ENCODE measurements at regions not wholly inside any gene's neighbourhood (a gene's known extent, or its start where the extent isn't known, plus 50 kb on each side); places are given as distances from the start of the nearest gene placed in this dataset.

- TF ChIP-seq CTCF (IDR thresholded peaks at IDR 0.05; ENCODE audit: poor library complexity, severe bottlenecking) (no peak), RAD21 (conservative IDR thresholded peaks at IDR 0.05) (no peak), EP300 (conservative IDR thresholded peaks at IDR 0.05; ENCODE audit: poor library complexity, severe bottlenecking) (no peak), EZH2 (IDR thresholded peaks at IDR 0.05; ENCODE audit: borderline replicate concordance, insufficient read depth, low read length, poor library complexity, severe bottlenecking) (no peak), TAF1 (IDR thresholded peaks at IDR 0.05; ENCODE audit: low read depth) (no peak), POLR2AphosphoS5 (IDR thresholded peaks at IDR 0.05) (no peak)
Measured at GRCh38 chr11:115860246-115860645, 356.0 kb upstream of the CADM1 start.

All from neural cell (in vitro differentiated cells).